ENCODE measurements at regions not wholly inside any gene's neighbourhood (a gene's known extent, or its start where the extent isn't known, plus 50 kb on each side); places are given as distances from the start of the nearest gene placed in this dataset.

- H3K36me3 ChIP-seq (ENCODE audit: control insufficient read depth, low read length): no peaks in the 10 kb centered on the region
- no peak overlapping the region for H3K4me2 ChIP-seq (ENCODE audit: low read length)
- H3K79me2 ChIP-seq (ENCODE audit: control insufficient read depth, low read length): no peaks in the 10 kb centered on the region
- H3K4me3 ChIP-seq (ENCODE audit: low read length): no peak overlapping the region
- H4K20me1 ChIP-seq (ENCODE audit: control insufficient read depth, insufficient read depth, low read depth, low read length): no peaks in the 10 kb centered on the region
- no peaks in the 10 kb centered on the region for H3K9me2 ChIP-seq (replicated peaks; ENCODE audit: control insufficient read depth, low read length)
- no peaks in the 10 kb centered on the region for H3K9me3 ChIP-seq (ENCODE audit: control insufficient read depth, insufficient read depth, low read length)
- no peak for TF ChIP-seq EZH2phosphoT487 (IDR thresholded peaks at IDR 0.05; ENCODE audit: borderline replicate concordance, low read length)
- TF ChIP-seq, protein P1, sequence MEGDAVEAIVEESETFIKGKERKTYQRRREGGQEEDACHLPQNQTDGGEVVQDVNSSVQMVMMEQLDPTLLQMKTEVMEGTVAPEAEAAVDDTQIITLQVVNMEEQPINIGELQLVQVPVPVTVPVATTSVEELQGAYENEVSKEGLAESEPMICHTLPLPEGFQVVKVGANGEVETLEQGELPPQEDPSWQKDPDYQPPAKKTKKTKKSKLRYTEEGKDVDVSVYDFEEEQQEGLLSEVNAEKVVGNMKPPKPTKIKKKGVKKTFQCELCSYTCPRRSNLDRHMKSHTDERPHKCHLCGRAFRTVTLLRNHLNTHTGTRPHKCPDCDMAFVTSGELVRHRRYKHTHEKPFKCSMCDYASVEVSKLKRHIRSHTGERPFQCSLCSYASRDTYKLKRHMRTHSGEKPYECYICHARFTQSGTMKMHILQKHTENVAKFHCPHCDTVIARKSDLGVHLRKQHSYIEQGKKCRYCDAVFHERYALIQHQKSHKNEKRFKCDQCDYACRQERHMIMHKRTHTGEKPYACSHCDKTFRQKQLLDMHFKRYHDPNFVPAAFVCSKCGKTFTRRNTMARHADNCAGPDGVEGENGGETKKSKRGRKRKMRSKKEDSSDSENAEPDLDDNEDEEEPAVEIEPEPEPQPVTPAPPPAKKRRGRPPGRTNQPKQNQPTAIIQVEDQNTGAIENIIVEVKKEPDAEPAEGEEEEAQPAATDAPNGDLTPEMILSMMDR (IDR thresholded peaks at IDR 0.05; ENCODE audit: low read depth, low read length, poor library complexity, severe bottlenecking): no peak
- H3F3A ChIP-seq (ENCODE audit: control insufficient read depth, insufficient read depth): no peaks in the 10 kb centered on the region
- H3K27me3 ChIP-seq (ENCODE audit: control insufficient read depth, low read length): no peaks in the 10 kb centered on the region
- H3K4me1 ChIP-seq (ENCODE audit: control insufficient read depth, low read length): no peaks in the 10 kb centered on the region
- H3K27ac ChIP-seq (ENCODE audit: low read depth, low read length): no peak overlapping the region
These were observed 178.6 kb downstream of the RRAGC start for GRCh38 chr1:38680801-38681510.

GRCh38 chr1:38677756-38678155 lies 181.8 kb downstream of the RRAGC start:
- no peak overlapping the region for H3K27ac ChIP-seq (ENCODE audit: low read depth, low read length)
- no peak for TF ChIP-seq EZH2phosphoT487 (IDR thresholded peaks at IDR 0.05; ENCODE audit: borderline replicate concordance, low read length)
- TF ChIP-seq, protein P1 (IDR thresholded peaks at IDR 0.05; ENCODE audit: low read depth, low read length, poor library complexity, severe bottlenecking): no peak
- no peaks in the 10 kb centered on the region for H3K36me3 ChIP-seq (ENCODE audit: control insufficient read depth, low read length)
- no peaks in the 10 kb centered on the region for H3K27me3 ChIP-seq (ENCODE audit: control insufficient read depth, low read length)
- H3K9me2 ChIP-seq (replicated peaks; ENCODE audit: control insufficient read depth, low read length): no peaks in the 10 kb centered on the region
- no peak overlapping the region for H3K4me3 ChIP-seq (ENCODE audit: low read length)
- no peaks in the 10 kb centered on the region for H3F3A ChIP-seq (ENCODE audit: control insufficient read depth, insufficient read depth)
- no peak overlapping the region for H3K4me2 ChIP-seq (ENCODE audit: low read length)
- H3K79me2 ChIP-seq (ENCODE audit: control insufficient read depth, low read length): no peaks in the 10 kb centered on the region
- no peaks in the 10 kb centered on the region for H3K4me1 ChIP-seq (ENCODE audit: control insufficient read depth, low read length)
- H3K9me3 ChIP-seq (ENCODE audit: control insufficient read depth, insufficient read depth, low read length): no peaks in the 10 kb centered on the region
- H4K20me1 ChIP-seq (ENCODE audit: control insufficient read depth, insufficient read depth, low read depth, low read length): no peaks in the 10 kb centered on the region

- no peaks in the 10 kb centered on the region for H3K9me3 ChIP-seq (ENCODE audit: control insufficient read depth, insufficient read depth, low read length)
- no peaks in the 10 kb centered on the region for H3K4me1 ChIP-seq (ENCODE audit: control insufficient read depth, low read length)
- no peak overlapping the region for H3K4me2 ChIP-seq (ENCODE audit: low read length)
- H3F3A ChIP-seq (ENCODE audit: control insufficient read depth, insufficient read depth): no peaks in the 10 kb centered on the region
- no peaks in the 10 kb centered on the region for H4K20me1 ChIP-seq (ENCODE audit: control insufficient read depth, insufficient read depth, low read depth, low read length)
- H3K27me3 ChIP-seq (ENCODE audit: control insufficient read depth, low read length): no peaks in the 10 kb centered on the region
- no peaks in the 10 kb centered on the region for H3K79me2 ChIP-seq (ENCODE audit: control insufficient read depth, low read length)
- no peaks in the 10 kb centered on the region for H3K36me3 ChIP-seq (ENCODE audit: control insufficient read depth, low read length)
- H3K9me2 ChIP-seq (replicated peaks; ENCODE audit: control insufficient read depth, low read length): no peaks in the 10 kb centered on the region
- no peak for TF ChIP-seq EZH2phosphoT487 (IDR thresholded peaks at IDR 0.05; ENCODE audit: borderline replicate concordance, low read length)
- TF ChIP-seq, protein P1 (IDR thresholded peaks at IDR 0.05; ENCODE audit: low read depth, low read length, poor library complexity, severe bottlenecking): no peak
- H3K27ac ChIP-seq (ENCODE audit: low read depth, low read length): no peak overlapping the region
- H3K4me3 ChIP-seq (ENCODE audit: low read length): no peak overlapping the region
These were observed 182.3 kb downstream of the RRAGC start for GRCh38 chr1:38677311-38677710.

Measured in DOHH2 (cell line).